HepG2 (cell line): ENCODE measurements at regions not wholly inside any gene's neighbourhood (a gene's known extent, or its start where the extent isn't known, plus 50 kb on each side); places are given as distances from the start of the nearest gene placed in this dataset.

Experiments used
- ATF7 ChIP-seq, 2 experiments: fragments of 450-650 bp in 1 of 2; sonication (generic) in 1 of 2; formaldehyde crosslinking in 1 of 2; IDR thresholded peaks; 2 replicates each; pipeline versions ENCODE4 v1.4.0 to v1.6.1; 2016 to 2020; ENCODE audit warnings: antibody characterized with exemption in 1 of 2, mild to moderate bottlenecking in 1 of 2, missing genetic modification reagents in 1 of 2
- CEBPB ChIP-seq: IDR thresholded peaks from 2 replicates; pipeline ENCODE4 v1.6.1; 2011; ENCODE audit warnings: low read depth, low read length, improper control_type of control experiment, borderline replicate concordance
- GLI4 ChIP-seq: sonication (generic); formaldehyde crosslinking; IDR thresholded peaks from 2 replicates; pipeline ENCODE4 v1.5.1; 2020; ENCODE audit warnings: missing genetic modification reagents, mild to moderate bottlenecking, moderate library complexity, borderline replicate concordance
- IKZF1 ChIP-seq: fragments of 450-650 bp; IDR thresholded peaks from 2 replicates; pipeline ENCODE4 v1.7.1; 2016
- KMT2B ChIP-seq: IDR thresholded peaks from 2 replicates; pipeline ENCODE4 v1.6.1; 2016; ENCODE audit warnings: missing genetic modification reagents, missing compliant biosample characterization
- MAX ChIP-seq: IDR thresholded peaks from 2 replicates; pipeline ENCODE4 v1.6.1; 2012; ENCODE audit warnings: inconsistent platforms
- PHF8 ChIP-seq: sonication (generic); formaldehyde crosslinking; IDR thresholded peaks from 2 replicates; pipeline ENCODE4 v1.5.0; 2020; ENCODE audit warnings: missing genetic modification reagents
- TF ChIP-seq, protein P1 (sequence below): sonication (generic); formaldehyde crosslinking; IDR thresholded peaks from 2 replicates; pipeline ENCODE4 v1.8.1; 2023; ENCODE audit warnings: missing genetic modification reagents, inconsistent platforms, borderline replicate concordance
- TF ChIP-seq, protein P2 (sequence below): sonication (generic); formaldehyde crosslinking; IDR thresholded peaks from 2 replicates; pipeline ENCODE4 v1.9.0; 2021; ENCODE audit warnings: missing genetic modification reagents, borderline replicate concordance

- no peak for TF ChIP-seq IKZF1
- TF ChIP-seq PHF8 (CRISPR knock-in tag) = no peak
- no peak for TF ChIP-seq MAX
- TF ChIP-seq GLI4 = no peak
- TF ChIP-seq KMT2B (CRISPR knock-in tag) = no peak
- TF ChIP-seq, protein P1, sequence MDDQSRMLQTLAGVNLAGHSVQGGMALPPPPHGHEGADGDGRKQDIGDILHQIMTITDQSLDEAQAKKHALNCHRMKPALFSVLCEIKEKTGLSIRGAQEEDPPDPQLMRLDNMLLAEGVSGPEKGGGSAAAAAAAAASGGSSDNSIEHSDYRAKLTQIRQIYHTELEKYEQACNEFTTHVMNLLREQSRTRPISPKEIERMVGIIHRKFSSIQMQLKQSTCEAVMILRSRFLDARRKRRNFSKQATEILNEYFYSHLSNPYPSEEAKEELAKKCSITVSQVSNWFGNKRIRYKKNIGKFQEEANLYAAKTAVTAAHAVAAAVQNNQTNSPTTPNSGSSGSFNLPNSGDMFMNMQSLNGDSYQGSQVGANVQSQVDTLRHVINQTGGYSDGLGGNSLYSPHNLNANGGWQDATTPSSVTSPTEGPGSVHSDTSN (CRISPR knock-in tag) = no peak
- no peak for TF ChIP-seq CEBPB
- TF ChIP-seq, protein P2, sequence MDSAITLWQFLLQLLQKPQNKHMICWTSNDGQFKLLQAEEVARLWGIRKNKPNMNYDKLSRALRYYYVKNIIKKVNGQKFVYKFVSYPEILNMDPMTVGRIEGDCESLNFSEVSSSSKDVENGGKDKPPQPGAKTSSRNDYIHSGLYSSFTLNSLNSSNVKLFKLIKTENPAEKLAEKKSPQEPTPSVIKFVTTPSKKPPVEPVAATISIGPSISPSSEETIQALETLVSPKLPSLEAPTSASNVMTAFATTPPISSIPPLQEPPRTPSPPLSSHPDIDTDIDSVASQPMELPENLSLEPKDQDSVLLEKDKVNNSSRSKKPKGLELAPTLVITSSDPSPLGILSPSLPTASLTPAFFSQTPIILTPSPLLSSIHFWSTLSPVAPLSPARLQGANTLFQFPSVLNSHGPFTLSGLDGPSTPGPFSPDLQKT (CRISPR knock-in tag) = no peak
- TF ChIP-seq ATF7 (IDR thresholded peaks at IDR 0.05) = no peak
- no peak for TF ChIP-seq ATF7 (CRISPR knock-in tag; IDR thresholded peaks at IDR 0.05)
Observed at GRCh38 chr20:56815796-56816195, 186.7 kb downstream of the TFAP2C start.
